ENCODE measurements at regions not wholly inside any gene's neighbourhood (a gene's known extent, or its start where the extent isn't known, plus 50 kb on each side); places are given as distances from the start of the nearest gene placed in this dataset.

- TF ChIP-seq CTCF (IDR thresholded peaks at IDR 0.05) (no peak), EZH2 (IDR thresholded peaks at IDR 0.05; ENCODE audit: borderline replicate concordance, insufficient read depth, low read depth, low read length, poor library complexity, severe bottlenecking) (no peak)
These were observed 606.6 kb downstream of the TBC1D22A start for GRCh38 chr22:47369020-47369419.
